ENCODE measurements at regions not wholly inside any gene's neighbourhood (a gene's known extent, or its start where the extent isn't known, plus 50 kb on each side); places are given as distances from the start of the nearest gene placed in this dataset.

DNA sequence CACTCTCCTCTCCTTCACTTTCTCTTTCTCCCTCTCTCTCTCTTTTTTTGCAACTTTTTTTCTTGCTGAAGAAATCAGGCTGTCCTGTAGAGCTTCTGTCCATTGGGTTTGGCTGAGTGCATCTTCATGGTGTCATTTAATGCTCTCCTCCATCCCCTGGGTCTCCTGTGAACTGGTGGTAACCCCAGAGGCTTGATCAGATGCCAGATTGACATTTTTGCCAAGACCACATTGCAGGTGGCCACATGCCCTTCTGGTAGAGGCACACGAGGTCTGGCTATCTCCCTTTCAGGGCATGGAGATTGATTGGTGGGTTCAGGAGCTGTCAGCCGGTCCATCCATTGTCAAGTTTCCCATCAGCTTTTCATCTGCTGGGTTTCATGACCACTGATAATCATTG lies 188.3 kb upstream of the MYL2 start:
- Histone ChIP-seq H3K9me3 (no peaks in the 10 kb centered on the region), H3K4me3 (ENCODE audit: low read depth, low read length) (no peak overlapping the region), H3K4me1 (no peaks in the 10 kb centered on the region), H3K27me3 (replicated peaks; ENCODE audit: control insufficient read depth, insufficient read depth, low read length) (no peaks in the 10 kb centered on the region; the same call in 1 of the 2 replicates), H3K36me3 (ENCODE audit: control insufficient read depth, insufficient read depth, low read length) (no peaks in the 10 kb centered on the region)
- Mint-ChIP-seq H3K36me3 (ENCODE audit: insufficient read depth, unreplicated experiment) (no peaks in the 10 kb centered on the region), H3K4me1 (ENCODE audit: low read depth, unreplicated experiment) (no peaks in the 10 kb centered on the region), H3K27me3 (ENCODE audit: insufficient read depth, unreplicated experiment) (peaks cover 13% of the 10 kb centered on the region), H3K27ac (ENCODE audit: unreplicated experiment) (no peak overlapping the region), H3K4me3 (ENCODE audit: unreplicated experiment) (no peak overlapping the region), H3K9me3 (ENCODE audit: unreplicated experiment) (no peaks in the 10 kb centered on the region)
- TF ChIP-seq, protein P1, sequence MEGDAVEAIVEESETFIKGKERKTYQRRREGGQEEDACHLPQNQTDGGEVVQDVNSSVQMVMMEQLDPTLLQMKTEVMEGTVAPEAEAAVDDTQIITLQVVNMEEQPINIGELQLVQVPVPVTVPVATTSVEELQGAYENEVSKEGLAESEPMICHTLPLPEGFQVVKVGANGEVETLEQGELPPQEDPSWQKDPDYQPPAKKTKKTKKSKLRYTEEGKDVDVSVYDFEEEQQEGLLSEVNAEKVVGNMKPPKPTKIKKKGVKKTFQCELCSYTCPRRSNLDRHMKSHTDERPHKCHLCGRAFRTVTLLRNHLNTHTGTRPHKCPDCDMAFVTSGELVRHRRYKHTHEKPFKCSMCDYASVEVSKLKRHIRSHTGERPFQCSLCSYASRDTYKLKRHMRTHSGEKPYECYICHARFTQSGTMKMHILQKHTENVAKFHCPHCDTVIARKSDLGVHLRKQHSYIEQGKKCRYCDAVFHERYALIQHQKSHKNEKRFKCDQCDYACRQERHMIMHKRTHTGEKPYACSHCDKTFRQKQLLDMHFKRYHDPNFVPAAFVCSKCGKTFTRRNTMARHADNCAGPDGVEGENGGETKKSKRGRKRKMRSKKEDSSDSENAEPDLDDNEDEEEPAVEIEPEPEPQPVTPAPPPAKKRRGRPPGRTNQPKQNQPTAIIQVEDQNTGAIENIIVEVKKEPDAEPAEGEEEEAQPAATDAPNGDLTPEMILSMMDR (IDR thresholded peaks at IDR 0.05; ENCODE audit: insufficient read depth in 1 of 2, low read depth in 1 of 2, low read length in 1 of 2, severe bottlenecking in 1 of 2, unreplicated experiment in 1 of 2) = no peak
- ChIA-PET POLR2A (no interaction called here), CTCF (no interaction called here)
- no peak for DNase-seq
- no TSS peak for BruUV-seq (replicated peaks)
- intact Hi-C loops (cut with micrococcal nuclease; ENCODE audit: unreplicated experiment) = no loop called here

DNA sequence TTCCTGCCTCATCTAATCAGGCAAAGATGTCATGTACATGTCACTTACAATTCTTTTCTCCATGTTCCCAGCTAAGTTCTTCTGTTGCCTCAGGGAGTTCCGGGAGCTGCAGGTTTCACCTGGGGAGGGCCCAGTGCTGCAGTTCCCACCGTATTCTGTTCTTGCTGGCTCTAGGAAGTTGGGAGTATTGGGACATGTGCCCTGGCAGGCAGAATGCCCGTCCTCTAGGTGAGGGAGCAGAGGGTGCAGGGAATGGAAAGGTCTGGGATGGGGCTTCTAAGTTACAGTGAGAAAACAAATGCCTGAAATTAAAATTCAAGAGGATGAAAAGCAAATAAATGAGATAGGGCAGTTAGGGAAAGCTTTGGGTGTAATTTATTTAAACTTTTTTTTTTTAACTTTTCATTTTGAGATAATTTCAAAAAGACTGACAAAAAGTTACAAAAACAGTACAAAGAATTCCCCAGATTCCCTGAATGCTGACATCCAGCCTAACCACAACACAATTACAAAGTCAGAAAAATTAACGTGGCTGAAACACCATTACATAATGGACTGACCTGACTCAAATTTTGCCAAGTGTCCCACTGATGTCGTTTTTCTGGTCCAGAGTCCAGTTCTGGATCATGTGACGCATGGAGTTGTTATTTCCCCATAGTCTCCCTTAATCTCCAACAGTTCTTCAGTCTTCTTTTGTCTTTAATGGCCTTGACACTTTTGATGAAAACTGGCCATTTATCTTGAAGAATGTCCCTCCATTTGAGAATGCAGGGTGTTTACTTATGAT lies 187.2 kb upstream of the MYL2 start:
- TF ChIP-seq, protein P1 (IDR thresholded peaks at IDR 0.05; ENCODE audit: insufficient read depth in 1 of 2, low read depth in 1 of 2, low read length in 1 of 2, severe bottlenecking in 1 of 2, unreplicated experiment in 1 of 2) = no peak
- peaks cover 13% of the 10 kb centered on the region for H3K27me3 Mint-ChIP-seq (ENCODE audit: insufficient read depth, unreplicated experiment)
- POLR2A ChIA-PET = no interaction called here
- H3K36me3 ChIP-seq (ENCODE audit: control insufficient read depth, insufficient read depth, low read length) = no peaks in the 10 kb centered on the region
- no peak overlapping the region for H3K27ac Mint-ChIP-seq (ENCODE audit: unreplicated experiment)
- H3K9me3 Mint-ChIP-seq (ENCODE audit: unreplicated experiment) = no peaks in the 10 kb centered on the region
- no peaks in the 10 kb centered on the region for H3K9me3 ChIP-seq
- BruUV-seq (replicated peaks) = no TSS peak
- H3K27me3 ChIP-seq (replicated peaks; ENCODE audit: control insufficient read depth, insufficient read depth, low read length) = no peaks in the 10 kb centered on the region; the same call in 1 of the 2 replicates
- H3K4me3 Mint-ChIP-seq (ENCODE audit: unreplicated experiment) = no peak overlapping the region
- H3K36me3 Mint-ChIP-seq (ENCODE audit: insufficient read depth, unreplicated experiment) = no peaks in the 10 kb centered on the region
- DNase-seq = no peak
- no peak overlapping the region for H3K4me3 ChIP-seq (ENCODE audit: low read depth, low read length)
- CTCF ChIA-PET = no interaction called here
- no peaks in the 10 kb centered on the region for H3K4me1 ChIP-seq
- no peaks in the 10 kb centered on the region for H3K4me1 Mint-ChIP-seq (ENCODE audit: low read depth, unreplicated experiment)
- intact Hi-C loops (cut with micrococcal nuclease; ENCODE audit: unreplicated experiment) = no loop called here

DNA sequence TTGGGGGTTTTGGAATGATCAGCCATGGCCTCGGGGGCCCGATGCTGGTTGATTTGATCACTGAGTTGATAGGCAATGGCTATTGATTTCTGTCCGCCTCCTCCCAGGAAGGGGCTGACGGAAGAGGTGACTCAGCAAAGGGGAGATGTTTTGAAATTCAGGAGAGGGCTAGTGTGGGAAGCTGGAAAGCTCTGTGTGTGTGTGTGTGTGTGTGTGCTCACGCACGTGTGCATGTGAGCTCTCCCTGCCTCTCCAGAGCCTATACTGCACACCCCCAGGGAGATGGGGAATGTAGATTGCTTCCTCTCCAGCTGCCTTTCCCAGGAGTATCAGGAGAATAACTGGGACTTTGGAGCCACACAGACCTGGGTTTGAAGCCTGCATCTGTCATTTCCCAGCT lies 184.9 kb upstream of the MYL2 start:
- TF ChIP-seq, protein P1 (IDR thresholded peaks at IDR 0.05; ENCODE audit: insufficient read depth in 1 of 2, low read depth in 1 of 2, low read length in 1 of 2, severe bottlenecking in 1 of 2, unreplicated experiment in 1 of 2) = no peak
- no TSS peak for BruUV-seq (replicated peaks)
- H3K27ac Mint-ChIP-seq (ENCODE audit: unreplicated experiment) = no peak overlapping the region
- no peaks in the 10 kb centered on the region for H3K4me1 Mint-ChIP-seq (ENCODE audit: low read depth, unreplicated experiment)
- Histone ChIP-seq H3K27me3 (replicated peaks; ENCODE audit: control insufficient read depth, insufficient read depth, low read length) (no peaks in the 10 kb centered on the region), H3K4me3 (ENCODE audit: low read depth, low read length) (no peak overlapping the region), H3K4me1 (no peaks in the 10 kb centered on the region), H3K36me3 (ENCODE audit: control insufficient read depth, insufficient read depth, low read length) (no peaks in the 10 kb centered on the region), H3K9me3 (no peaks in the 10 kb centered on the region)
- H3K27me3 Mint-ChIP-seq (ENCODE audit: insufficient read depth, unreplicated experiment) = peaks cover 16% of the 10 kb centered on the region
- CTCF ChIA-PET = no interaction called here
- H3K36me3 Mint-ChIP-seq (ENCODE audit: insufficient read depth, unreplicated experiment) = no peaks in the 10 kb centered on the region
- POLR2A ChIA-PET = no interaction called here
- no peaks in the 10 kb centered on the region for H3K9me3 Mint-ChIP-seq (ENCODE audit: unreplicated experiment)
- DNase-seq = no peak
- no peak overlapping the region for H3K4me3 Mint-ChIP-seq (ENCODE audit: unreplicated experiment)
- intact Hi-C loops (cut with micrococcal nuclease; ENCODE audit: unreplicated experiment) = no loop called here

Measured in Caco-2 (cell line).